ENCODE measurements at regions not wholly inside any gene's neighbourhood (a gene's known extent, or its start where the extent isn't known, plus 50 kb on each side); places are given as distances from the start of the nearest gene placed in this dataset.

GRCh38 chr22:26846645-26847044, 189.3 kb downstream of the MIAT start:
- CTCF ChIA-PET = no interaction called here
- POLR2A ChIA-PET (ENCODE audit: low non-redundant PET) = no interaction called here
- no peak for TF ChIP-seq CTCF (conservative IDR thresholded peaks at IDR 0.05; ENCODE audit: low read depth)
- H3K27ac ChIP-seq = no peak overlapping the region
- no peak for DNase-seq (ENCODE audit: low spot score)

- DNase-seq (ENCODE audit: low spot score) = no peak
- ChIA-PET CTCF (no interaction called here), POLR2A (ENCODE audit: low non-redundant PET) (no interaction called here)
- no peak for TF ChIP-seq CTCF (conservative IDR thresholded peaks at IDR 0.05; ENCODE audit: low read depth)
- no peak overlapping the region for H3K27ac ChIP-seq
Measured at GRCh38 chr22:26847046-26847445, 189.7 kb downstream of the MIAT start.

- DNase-seq (ENCODE audit: low spot score) = no peak
- no peak for TF ChIP-seq CTCF (conservative IDR thresholded peaks at IDR 0.05; ENCODE audit: low read depth)
- H3K27ac ChIP-seq = no peak overlapping the region
- ChIA-PET POLR2A (ENCODE audit: low non-redundant PET) (no interaction called here), CTCF (no interaction called here)
Measured at GRCh38 chr22:26847816-26848215, 190.4 kb downstream of the MIAT start.

GRCh38 chr22:26848244-26848920, 191.0 kb downstream of the MIAT start:
- ChIA-PET CTCF (interaction anchor here (0.6 kb wide), 1 partner anchor 1344 kb away, joined by 6 read pairs; no protein-coding TSS in a partner anchor), POLR2A (ENCODE audit: low non-redundant PET) (no interaction called here)
- no peak for TF ChIP-seq CTCF (conservative IDR thresholded peaks at IDR 0.05; ENCODE audit: low read depth)
- DNase-seq (ENCODE audit: low spot score) = no peak
- no peak overlapping the region for H3K27ac ChIP-seq

GRCh38 chr22:26849575-26849974, 192.2 kb downstream of the MIAT start:
- ChIA-PET CTCF (no interaction called here), POLR2A (ENCODE audit: low non-redundant PET) (no interaction called here)
- no peak for DNase-seq (ENCODE audit: low spot score)
- no peak overlapping the region for H3K27ac ChIP-seq
- no peak for TF ChIP-seq CTCF (conservative IDR thresholded peaks at IDR 0.05; ENCODE audit: low read depth)

- no peak overlapping the region for H3K27ac ChIP-seq
- ChIA-PET POLR2A (ENCODE audit: low non-redundant PET) (no interaction called here), CTCF (no interaction called here)
- DNase-seq (ENCODE audit: low spot score) = no peak
- TF ChIP-seq CTCF (conservative IDR thresholded peaks at IDR 0.05; ENCODE audit: low read depth) = no peak
Measured at GRCh38 chr22:26851125-26851524, 193.7 kb downstream of the MIAT start.
